Keratinocyte (primary cell): ENCODE measurements at regions not wholly inside any gene's neighbourhood (a gene's known extent, or its start where the extent isn't known, plus 50 kb on each side); places are given as distances from the start of the nearest gene placed in this dataset.

Experiments used
- DNase-seq: peaks from one replicate; pipeline ENCODE4 v3.0.0-alpha.2; 2011; ENCODE audit warnings: low read depth, missing footprints, low spot score
- FAIRE-seq: peaks from 2 replicates; lab custom pipeline; 2011; peaks lifted over from hg19 to GRCh38; lab: Jason Lieb, UNC
- H2AFZ ChIP-seq: 2 replicates; pipeline ENCODE4 v1.6.0; 2012; ENCODE audit warnings: low read length, control low read depth, inconsistent platforms; ENCODE audit not compliant: control insufficient read depth
- H3K27ac ChIP-seq: 2 replicates; pipeline ENCODE4 v1.5.1; 2011; ENCODE audit warnings: low read length; ENCODE audit not compliant: control insufficient read depth, insufficient read depth
- H3K27me3 ChIP-seq: 3 replicates; pipeline ENCODE4 v1.6.0; 2011; ENCODE audit warnings: low read length; ENCODE audit not compliant: control insufficient read depth, insufficient read depth; ENCODE audit errors: extremely low read depth
- H3K36me3 ChIP-seq, 2 experiments: 2 replicates in 1 of 2; 3 replicates in 1 of 2; pipeline ENCODE4 v1.5.1; 2011; ENCODE audit warnings: low read length in 2 of 2, mild to moderate bottlenecking in 1 of 2; ENCODE audit not compliant: control insufficient read depth in 2 of 2, insufficient read depth in 2 of 2; ENCODE audit errors: extremely low read depth in 1 of 2
- H3K4me1 ChIP-seq: 3 replicates; pipeline ENCODE4 v1.5.1; 2011; ENCODE audit warnings: low read length; ENCODE audit not compliant: control insufficient read depth, insufficient read depth; ENCODE audit errors: extremely low read depth
- H3K4me2 ChIP-seq: 3 replicates; pipeline ENCODE4 v1.6.0; 2011; ENCODE audit warnings: low read depth, low read length; ENCODE audit not compliant: control insufficient read depth, insufficient read depth; ENCODE audit errors: extremely low read depth
- H3K4me3 ChIP-seq, 3 experiments: fragments of 200-600 bp in 1 of 3; sonication (generic) in 1 of 3; 2 replicates in 2 of 3; 3 replicates in 1 of 3; pipeline ENCODE4 v1.5.1; 2011 to 2016; ENCODE audit warnings: low read length in 3 of 3, mild to moderate bottlenecking in 3 of 3, control low read depth in 2 of 3, inconsistent platforms in 1 of 3, low read depth in 1 of 3, mixed read lengths in 1 of 3, mixed run types in 1 of 3, moderate library complexity in 1 of 3; ENCODE audit not compliant: control insufficient read depth in 2 of 3, insufficient read depth in 2 of 3; ENCODE audit errors: extremely low read depth in 1 of 3
- H3K79me2 ChIP-seq: 2 replicates; pipeline ENCODE4 v1.6.0; 2012; ENCODE audit warnings: low read length; ENCODE audit not compliant: control insufficient read depth, insufficient read depth
- H3K9ac ChIP-seq: 3 replicates; pipeline ENCODE4 v1.6.0; 2011; ENCODE audit warnings: low read length; ENCODE audit not compliant: control insufficient read depth, insufficient read depth; ENCODE audit errors: extremely low read depth
- H3K9me1 ChIP-seq: 3 replicates; pipeline ENCODE4 v1.6.0; 2011; ENCODE audit warnings: low read length; ENCODE audit not compliant: control insufficient read depth, insufficient read depth; ENCODE audit errors: extremely low read depth
- H3K9me3 ChIP-seq: 2 replicates; pipeline ENCODE4 v1.5.1; 2012; ENCODE audit warnings: low read depth, low read length; ENCODE audit not compliant: control insufficient read depth
- H4K20me1 ChIP-seq: 3 replicates; pipeline ENCODE4 v1.6.0; 2011; ENCODE audit warnings: low read length; ENCODE audit not compliant: control insufficient read depth, insufficient read depth; ENCODE audit errors: extremely low read depth
- EZH2 ChIP-seq: IDR thresholded peaks from one replicate; pipeline ENCODE4 v1.6.1; 2012; ENCODE audit warnings: inconsistent platforms, mild to moderate bottlenecking, low read length, moderate library complexity
- dilution Hi-C: fragments of 300-500 bp; cut with MboI; formaldehyde crosslinking; loops from one replicate; pipeline ENCODE4 v1.7.0; 2020; ENCODE audit warnings: low sequenced_read_pairs; ENCODE audit not compliant: extremely low pct_ligation_motif_present
- TF ChIP-seq, protein P1 (sequence below), 3 experiments: IDR thresholded peaks in 1 of 3; conservative IDR thresholded peaks in 1 of 3; optimal IDR thresholded peaks in 1 of 3; 2 replicates in 2 of 3; 3 replicates in 1 of 3; pipeline versions ENCODE3 to v1.5.1; 2011; ENCODE audit warnings: low read length in 3 of 3, mild to moderate bottlenecking in 3 of 3, moderate library complexity in 2 of 3, control low read depth in 1 of 3, inconsistent platforms in 1 of 3; ENCODE audit not compliant: insufficient read depth in 2 of 3; ENCODE audit errors: extremely low read depth in 1 of 3

DNA sequence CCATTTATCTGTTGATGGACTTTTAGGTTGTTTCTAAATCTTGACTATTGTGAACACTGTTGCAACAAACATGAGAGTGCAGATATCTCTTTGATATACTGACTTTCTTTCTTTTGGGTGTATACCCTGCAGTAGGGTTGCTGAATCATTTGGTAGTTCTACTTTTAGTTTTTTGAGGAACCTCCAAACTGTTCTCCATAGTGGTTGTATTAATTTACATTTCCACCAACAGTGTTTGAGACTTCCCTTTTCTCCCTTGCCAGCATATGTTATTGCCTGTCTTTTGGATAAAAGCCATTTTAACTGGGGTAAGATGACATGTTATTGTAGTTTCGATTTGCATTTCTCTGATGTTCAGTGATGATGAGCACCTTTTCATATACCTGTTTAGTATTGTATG, 330.0 kb downstream of the DDX10 start:
- H3K79me2 ChIP-seq, result no peaks in the 10 kb centered on the region
- TF ChIP-seq, protein P1, sequence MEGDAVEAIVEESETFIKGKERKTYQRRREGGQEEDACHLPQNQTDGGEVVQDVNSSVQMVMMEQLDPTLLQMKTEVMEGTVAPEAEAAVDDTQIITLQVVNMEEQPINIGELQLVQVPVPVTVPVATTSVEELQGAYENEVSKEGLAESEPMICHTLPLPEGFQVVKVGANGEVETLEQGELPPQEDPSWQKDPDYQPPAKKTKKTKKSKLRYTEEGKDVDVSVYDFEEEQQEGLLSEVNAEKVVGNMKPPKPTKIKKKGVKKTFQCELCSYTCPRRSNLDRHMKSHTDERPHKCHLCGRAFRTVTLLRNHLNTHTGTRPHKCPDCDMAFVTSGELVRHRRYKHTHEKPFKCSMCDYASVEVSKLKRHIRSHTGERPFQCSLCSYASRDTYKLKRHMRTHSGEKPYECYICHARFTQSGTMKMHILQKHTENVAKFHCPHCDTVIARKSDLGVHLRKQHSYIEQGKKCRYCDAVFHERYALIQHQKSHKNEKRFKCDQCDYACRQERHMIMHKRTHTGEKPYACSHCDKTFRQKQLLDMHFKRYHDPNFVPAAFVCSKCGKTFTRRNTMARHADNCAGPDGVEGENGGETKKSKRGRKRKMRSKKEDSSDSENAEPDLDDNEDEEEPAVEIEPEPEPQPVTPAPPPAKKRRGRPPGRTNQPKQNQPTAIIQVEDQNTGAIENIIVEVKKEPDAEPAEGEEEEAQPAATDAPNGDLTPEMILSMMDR (optimal IDR thresholded peaks at IDR 0.05 in 1 of 3, IDR thresholded peaks at IDR 0.05 in 1 of 3, conservative IDR thresholded peaks at IDR 0.05 in 1 of 3; ENCODE audit: extremely low read depth in 1 of 3, insufficient read depth in 2 of 3, low read length in 3 of 3), result no peak
- TF ChIP-seq EZH2, result no peak
- H3K9me1 ChIP-seq, result no peaks in the 10 kb centered on the region
- H3K4me1 ChIP-seq, result no peaks in the 10 kb centered on the region
- dilution Hi-C loops, result no loop called here
- H2AFZ ChIP-seq, result no peak overlapping the region
- H3K4me2 ChIP-seq, result no peak overlapping the region
- DNase-seq, result no peak
- no peaks in the 10 kb centered on the region for H4K20me1 ChIP-seq
- H3K9ac ChIP-seq, result no peak overlapping the region
- H3K4me3 ChIP-seq, result no peak overlapping the region
- no peak for FAIRE-seq
- H3K9me3 ChIP-seq, result no peaks in the 10 kb centered on the region
- H3K27me3 ChIP-seq, result no peaks in the 10 kb centered on the region
- no peaks in the 10 kb centered on the region for H3K36me3 ChIP-seq
- H3K27ac ChIP-seq, result no peak overlapping the region

DNA sequence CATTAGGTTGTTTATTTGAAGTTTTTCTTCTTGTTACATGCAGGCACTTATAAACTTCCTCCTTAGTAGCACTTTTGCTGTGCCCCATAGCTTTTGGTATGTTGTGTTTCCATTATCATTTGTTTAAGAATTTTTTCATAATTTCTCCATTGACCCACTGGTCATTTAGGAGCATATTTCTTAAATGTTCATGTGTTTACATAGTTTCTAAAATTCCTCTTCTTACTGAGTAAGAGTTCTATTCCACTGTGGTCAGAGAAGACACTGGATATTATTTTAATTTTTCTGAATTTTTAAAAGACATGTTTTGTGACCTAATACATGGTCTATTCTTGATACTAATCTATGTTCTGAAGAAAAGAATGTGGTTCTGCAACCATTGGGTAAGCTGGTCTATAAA, 333.0 kb downstream of the DDX10 start:
- Histone ChIP-seq H3K9me1 (no peaks in the 10 kb centered on the region), H4K20me1 (no peaks in the 10 kb centered on the region), H3K27ac (no peak overlapping the region), H3K4me3 (no peak overlapping the region), H3K4me2 (no peak overlapping the region), H3K27me3 (no peaks in the 10 kb centered on the region), H3K36me3 (no peaks in the 10 kb centered on the region), H3K9me3 (no peaks in the 10 kb centered on the region), H3K4me1 (no peaks in the 10 kb centered on the region), H3K9ac (no peak overlapping the region), H2AFZ (no peak overlapping the region), H3K79me2 (no peaks in the 10 kb centered on the region)
- FAIRE-seq (no peak), DNase-seq (no peak)
- TF ChIP-seq EZH2, result no peak
- TF ChIP-seq, protein P1 (optimal IDR thresholded peaks at IDR 0.05 in 1 of 3, IDR thresholded peaks at IDR 0.05 in 1 of 3, conservative IDR thresholded peaks at IDR 0.05 in 1 of 3; ENCODE audit: extremely low read depth in 1 of 3, insufficient read depth in 2 of 3, low read length in 3 of 3), result no peak
- dilution Hi-C loops, result no loop called here
